GM12892 (cell line): ENCODE measurements at regions not wholly inside any gene's neighbourhood (a gene's known extent, or its start where the extent isn't known, plus 50 kb on each side); places are given as distances from the start of the nearest gene placed in this dataset.

ENCODE experiments used
- POLR2A ChIP-seq: IDR thresholded peaks from 2 replicates; pipeline ENCODE4 v1.6.1; 2011; ENCODE audit warnings: low read depth, low read length, control low read depth
- POLR2AphosphoS5 ChIP-seq: IDR thresholded peaks from 2 replicates; pipeline ENCODE4 v1.6.1; 2011; ENCODE audit warnings: low read depth, low read length, control low read depth

DNA sequence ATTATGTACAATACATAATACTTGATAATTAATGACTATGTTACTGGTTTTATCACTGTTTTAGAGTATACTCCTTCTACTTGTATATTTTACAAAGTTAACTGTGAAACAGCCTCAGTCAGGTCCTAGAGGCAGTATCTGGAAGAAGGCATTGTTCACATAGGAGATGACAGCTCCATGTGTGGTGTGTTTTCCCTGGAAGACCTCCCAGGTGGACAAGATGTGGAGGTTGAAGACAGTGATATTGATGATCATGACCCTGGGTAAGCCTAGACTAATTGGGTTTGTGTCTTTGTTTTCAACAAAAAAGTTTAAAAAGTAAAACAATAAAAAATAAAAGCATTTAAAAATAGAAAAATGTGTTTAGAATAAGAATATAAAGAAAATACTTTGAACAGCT is 96.4 kb downstream of the TRIB2 start:
- no peak for TF ChIP-seq POLR2AphosphoS5
- TF ChIP-seq POLR2A = no peak
